B cell (primary cell): ENCODE measurements at regions not wholly inside any gene's neighbourhood (a gene's known extent, or its start where the extent isn't known, plus 50 kb on each side); places are given as distances from the start of the nearest gene placed in this dataset.

Experiments used
- CTCF ChIP-seq: fragments of 200-600 bp; IDR thresholded peaks from one replicate; pipeline ENCODE4 v1.8.0; 2022; ENCODE audit warnings: antibody characterized with exemption, mild to moderate bottlenecking
- EZH2 ChIP-seq: IDR thresholded peaks from 2 replicates; pipeline ENCODE4 v1.6.1; 2012; ENCODE audit warnings: borderline replicate concordance, low read depth, mild to moderate bottlenecking, moderate library complexity, low read length; ENCODE audit not compliant: insufficient read depth, poor library complexity, severe bottlenecking

GRCh38 chr12:47554046-47554653, 151.7 kb downstream of the RPAP3 start:
- no peak for TF ChIP-seq CTCF
- no peak for TF ChIP-seq EZH2
